ENCODE measurements at regions not wholly inside any gene's neighbourhood (a gene's known extent, or its start where the extent isn't known, plus 50 kb on each side); places are given as distances from the start of the nearest gene placed in this dataset.

GRCh38 chr6:40794586-40794985 is 207.4 kb upstream of the LRFN2 start:
- 0% methylated on average over 2 of the region's 2 CpGs for WGBS (ENCODE audit: low lambda C conversion rate)
- in situ Hi-C loops (cut with HindIII; ENCODE audit: extremely low pct_ligation_motif_present, low pct_unique_long_range_greater_than_20kb) (no loop called here), intact Hi-C loops (cut with micrococcal nuclease; ENCODE audit: unreplicated experiment) (no loop called here)
- no peaks in the 10 kb centered on the region for H3K9me3 ChIP-seq (ENCODE audit: low read length)
- H3K36me3 ChIP-seq (replicated peaks in 1 of 2; ENCODE audit: control insufficient read depth in 1 of 2, insufficient read depth in 2 of 2, low read length in 2 of 2) = no peaks in the 10 kb centered on the region
- H3K27ac ChIP-seq (ENCODE audit: extremely low read length, insufficient read depth, low read length) = no peak overlapping the region
- BruUV-seq (replicated peaks) = no TSS peak
- ATAC-seq (no peak), DNase-seq (ENCODE audit: low spot score) (no peak), FAIRE-seq (no peak)
- no peaks in the 10 kb centered on the region for H3K4me1 ChIP-seq (ENCODE audit: insufficient read depth, low read length)
- no peaks in the 10 kb centered on the region for H3K79me2 ChIP-seq (ENCODE audit: insufficient read depth, low read length)
- ChIA-PET POLR2A (no interaction called here), CTCF (ENCODE audit: low intra/inter-chr PET ratio, low total read pairs) (no interaction called here)
- peaks cover 0 to 24% of the 10 kb centered on the region in 2 experiments; a peak in 2 of 5 replicates for H3K27me3 ChIP-seq (ENCODE audit: control insufficient read depth in 1 of 2, insufficient read depth in 2 of 2, low read length in 2 of 2)
- H3K9ac ChIP-seq (ENCODE audit: insufficient read depth, low read depth, low read length) = no peak overlapping the region
- H4K20me1 ChIP-seq (ENCODE audit: insufficient read depth, low read length) = no peaks in the 10 kb centered on the region
- H2AFZ ChIP-seq (ENCODE audit: low read length) = no peak overlapping the region
- H3K4me2 ChIP-seq (ENCODE audit: low read depth, low read length) = no peak overlapping the region
- no peak overlapping the region for H3K4me3 ChIP-seq (replicated peaks in 1 of 3; ENCODE audit: insufficient read depth in 1 of 3, low read depth in 2 of 3, low read length in 3 of 3)
- TF ChIP-seq KAT2B (IDR thresholded peaks at IDR 0.05; ENCODE audit: borderline replicate concordance, low read depth, low read length) (no peak), ZBTB14 (CRISPR knock-in tag; IDR thresholded peaks at IDR 0.05) (no peak), HCFC1 (IDR thresholded peaks at IDR 0.05; ENCODE audit: low read depth, low read length) (no peak), RNF219 (CRISPR knock-in tag; IDR thresholded peaks at IDR 0.05) (no peak), ZNF598 (CRISPR knock-in tag; IDR thresholded peaks at IDR 0.05; ENCODE audit: borderline replicate concordance) (no peak), YEATS4 (CRISPR knock-in tag; IDR thresholded peaks at IDR 0.05; ENCODE audit: borderline replicate concordance) (no peak), HMGA1 (CRISPR knock-in tag; conservative IDR thresholded peaks at IDR 0.05) (no peak), ZBTB33 (CRISPR knock-in tag; IDR thresholded peaks at IDR 0.05) (no peak), TFDP1 (CRISPR knock-in tag; IDR thresholded peaks at IDR 0.05; ENCODE audit: borderline replicate concordance) (no peak), SUZ12 (IDR thresholded peaks at IDR 0.05; ENCODE audit: low read depth, low read length) (no peak)
